ENCODE measurements at regions not wholly inside any gene's neighbourhood (a gene's known extent, or its start where the extent isn't known, plus 50 kb on each side); places are given as distances from the start of the nearest gene placed in this dataset.
"Not testable (repeated sequence)": the region's sequence is repeated elsewhere in the genome, so short reads cannot be mapped to it uniquely, and the experiment has no call there.

GRCh38 chr5:167426501-167426900 is 864.9 kb upstream of the WWC1 start:
- no peak for DNase-seq

- not testable (repeated sequence) for DNase-seq
Measured at GRCh38 chr5:167427641-167428040, 863.8 kb upstream of the WWC1 start.

- DNase-seq, result no peak
Measured at GRCh38 chr5:167440846-167441245, 850.6 kb upstream of the WWC1 start.

GRCh38 chr5:167442922-167443321 is 848.5 kb upstream of the WWC1 start:
- DNase-seq, result no peak

- no peak for DNase-seq
Measured at GRCh38 chr5:167447466-167448375, 843.7 kb upstream of the WWC1 start.

GRCh38 chr5:167448376-167448775 is 843.1 kb upstream of the WWC1 start:
- no peak for DNase-seq

GRCh38 chr5:167451076-167451475 is 840.4 kb upstream of the WWC1 start:
- DNase-seq, result no peak

GRCh38 chr5:167452136-167452535 is 839.3 kb upstream of the WWC1 start:
- DNase-seq, result no peak

- DNase-seq, result no peak
Measured at GRCh38 chr5:167453246-167454030, 838.0 kb upstream of the WWC1 start.

- DNase-seq, result no peak
Measured at GRCh38 chr5:167458412-167458811, 833.0 kb upstream of the WWC1 start.

GRCh38 chr5:167460449-167461020 is 830.9 kb upstream of the WWC1 start:
- DNase-seq, result no peak

- DNase-seq, result no peak
Measured at GRCh38 chr5:167463939-167464338, 827.5 kb upstream of the WWC1 start.

GRCh38 chr5:167466992-167467391 is 824.5 kb upstream of the WWC1 start:
- no peak for DNase-seq

- no peak for DNase-seq
Measured at GRCh38 chr5:167472566-167473108, 818.8 kb upstream of the WWC1 start.

GRCh38 chr5:167478188-167478587 is 813.3 kb upstream of the WWC1 start:
- no peak for DNase-seq

- no peak for DNase-seq
Measured at GRCh38 chr5:167479779-167480178, 811.7 kb upstream of the WWC1 start.

GRCh38 chr5:167481345-167481744 is 810.1 kb upstream of the WWC1 start:
- DNase-seq, result no peak

GRCh38 chr5:167482555-167482954 is 808.9 kb upstream of the WWC1 start:
- DNase-seq, result no peak

- DNase-seq, result no peak
Measured at GRCh38 chr5:167485061-167485774, 806.2 kb upstream of the WWC1 start.

GRCh38 chr5:167488371-167488770 is 803.1 kb upstream of the WWC1 start:
- no peak for DNase-seq

GRCh38 chr5:167489202-167489601 is 802.2 kb upstream of the WWC1 start:
- DNase-seq, result no peak

GRCh38 chr5:167503926-167504720 is 787.3 kb upstream of the WWC1 start:
- no peak for DNase-seq
